ENCODE measurements at regions not wholly inside any gene's neighbourhood (a gene's known extent, or its start where the extent isn't known, plus 50 kb on each side); places are given as distances from the start of the nearest gene placed in this dataset.

DNA sequence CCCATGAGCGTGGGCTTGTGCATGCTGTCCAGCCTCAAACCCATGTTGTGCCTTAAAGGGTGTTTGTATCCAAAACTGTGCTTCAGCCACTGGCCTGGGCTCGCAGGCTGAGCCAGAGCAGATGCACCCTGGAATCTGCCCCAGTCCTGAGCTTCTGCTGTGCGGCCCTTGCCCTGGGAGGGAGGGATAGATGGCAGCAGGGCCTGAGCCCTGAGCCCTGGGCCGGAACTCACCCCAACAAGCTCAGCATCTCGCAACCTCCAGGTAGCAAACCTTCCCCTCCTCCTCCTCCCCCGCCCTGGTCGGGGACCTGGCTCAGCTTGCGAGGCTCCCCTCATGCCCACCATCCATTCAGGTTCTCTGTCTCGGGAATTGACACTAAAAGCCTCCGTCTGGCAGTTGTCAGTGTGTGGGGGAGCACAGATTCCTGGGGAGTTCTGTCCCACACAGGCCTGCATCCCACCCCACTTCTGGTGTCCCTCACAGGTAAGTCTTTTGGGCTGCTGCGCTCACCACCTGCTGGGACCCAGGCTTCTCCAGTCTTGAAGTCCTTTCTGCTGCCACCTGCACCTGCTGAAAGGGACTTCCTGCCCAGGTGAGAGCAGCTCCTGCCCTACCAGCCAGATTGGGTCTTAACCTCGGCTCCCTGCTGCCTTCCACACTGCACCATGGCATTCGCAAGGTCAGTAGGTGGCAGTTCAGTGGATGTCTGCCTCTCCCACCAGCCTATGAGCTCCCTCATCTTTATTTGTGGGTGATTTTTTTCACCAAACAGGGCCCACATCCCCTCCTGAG lies 55.2 kb upstream of the OLFM1 start:
- TF ChIP-seq, protein P1, sequence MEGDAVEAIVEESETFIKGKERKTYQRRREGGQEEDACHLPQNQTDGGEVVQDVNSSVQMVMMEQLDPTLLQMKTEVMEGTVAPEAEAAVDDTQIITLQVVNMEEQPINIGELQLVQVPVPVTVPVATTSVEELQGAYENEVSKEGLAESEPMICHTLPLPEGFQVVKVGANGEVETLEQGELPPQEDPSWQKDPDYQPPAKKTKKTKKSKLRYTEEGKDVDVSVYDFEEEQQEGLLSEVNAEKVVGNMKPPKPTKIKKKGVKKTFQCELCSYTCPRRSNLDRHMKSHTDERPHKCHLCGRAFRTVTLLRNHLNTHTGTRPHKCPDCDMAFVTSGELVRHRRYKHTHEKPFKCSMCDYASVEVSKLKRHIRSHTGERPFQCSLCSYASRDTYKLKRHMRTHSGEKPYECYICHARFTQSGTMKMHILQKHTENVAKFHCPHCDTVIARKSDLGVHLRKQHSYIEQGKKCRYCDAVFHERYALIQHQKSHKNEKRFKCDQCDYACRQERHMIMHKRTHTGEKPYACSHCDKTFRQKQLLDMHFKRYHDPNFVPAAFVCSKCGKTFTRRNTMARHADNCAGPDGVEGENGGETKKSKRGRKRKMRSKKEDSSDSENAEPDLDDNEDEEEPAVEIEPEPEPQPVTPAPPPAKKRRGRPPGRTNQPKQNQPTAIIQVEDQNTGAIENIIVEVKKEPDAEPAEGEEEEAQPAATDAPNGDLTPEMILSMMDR (IDR thresholded peaks at IDR 0.05; ENCODE audit: control extremely low read depth, extremely low read depth, low read depth, missing control alignments): no peak
- CTCF ChIA-PET: interaction anchor here (1.0 kb wide), 1 partner anchor 10 kb away, joined by 3 read pairs; no protein-coding TSS in a partner anchor
- POLR2A ChIA-PET: no interaction called here
- no peak for DNase-seq (ENCODE audit: extremely low spot score)

DNA sequence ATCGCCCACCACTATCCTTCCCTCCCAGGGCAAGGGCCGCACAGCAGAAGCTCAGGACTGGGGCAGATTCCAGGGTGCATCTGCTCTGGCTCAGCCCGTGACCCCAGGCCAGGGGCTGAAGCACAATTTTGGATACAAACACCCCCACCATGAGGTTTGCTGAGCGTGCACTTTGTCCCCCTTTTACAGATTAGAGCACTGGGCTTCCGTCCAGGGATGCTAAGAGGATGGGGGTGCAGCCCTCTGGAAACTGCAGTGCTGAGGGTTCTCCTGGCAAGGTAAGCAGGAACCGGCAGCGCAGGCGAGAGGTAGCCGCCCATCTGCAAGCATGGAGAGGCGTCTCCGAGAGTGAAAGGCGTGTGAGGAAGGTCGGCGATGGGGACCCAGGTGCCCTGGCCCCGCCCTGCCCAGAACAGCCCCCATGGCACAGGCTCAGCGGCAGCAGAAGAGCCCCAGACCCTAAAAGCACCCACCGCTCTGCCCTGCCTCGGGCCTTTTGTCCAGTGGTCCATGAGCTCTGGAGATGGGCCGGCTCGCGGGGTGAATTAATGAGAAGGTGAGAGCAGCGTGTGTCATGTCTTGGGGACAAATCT lies 54.5 kb upstream of the OLFM1 start:
- ChIA-PET POLR2A (no interaction called here), CTCF (interaction anchor here (1.0 kb wide), 1 partner anchor 9 kb away, joined by 3 read pairs; no protein-coding TSS in a partner anchor)
- DNase-seq (ENCODE audit: extremely low spot score): no peak
- TF ChIP-seq, protein P1 (IDR thresholded peaks at IDR 0.05; ENCODE audit: control extremely low read depth, extremely low read depth, low read depth, missing control alignments): no peak

DNA sequence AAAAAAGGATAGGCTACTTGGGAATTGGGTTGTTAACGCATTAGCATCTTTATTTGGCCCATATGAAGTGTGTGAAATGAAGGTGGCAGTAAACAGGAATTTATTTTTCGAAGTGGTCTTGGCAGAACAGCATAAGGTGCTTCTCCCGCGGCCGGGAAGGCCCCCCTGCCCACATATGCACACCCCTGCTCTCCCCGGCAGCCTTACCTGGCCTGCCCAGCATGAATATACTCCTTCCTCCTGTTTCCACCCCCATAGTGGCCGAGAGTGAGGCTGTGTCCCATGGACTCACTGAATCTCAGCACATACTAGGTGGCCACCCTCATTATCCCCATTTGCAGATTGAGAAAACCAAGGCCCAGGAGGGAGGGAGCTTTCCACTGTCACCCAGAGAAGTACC lies 54.0 kb upstream of the OLFM1 start:
- ChIA-PET POLR2A (no interaction called here), CTCF (no interaction called here)
- TF ChIP-seq, protein P1 (IDR thresholded peaks at IDR 0.05; ENCODE audit: control extremely low read depth, extremely low read depth, low read depth, missing control alignments): no peak
- no peak for DNase-seq (ENCODE audit: extremely low spot score)

DNA sequence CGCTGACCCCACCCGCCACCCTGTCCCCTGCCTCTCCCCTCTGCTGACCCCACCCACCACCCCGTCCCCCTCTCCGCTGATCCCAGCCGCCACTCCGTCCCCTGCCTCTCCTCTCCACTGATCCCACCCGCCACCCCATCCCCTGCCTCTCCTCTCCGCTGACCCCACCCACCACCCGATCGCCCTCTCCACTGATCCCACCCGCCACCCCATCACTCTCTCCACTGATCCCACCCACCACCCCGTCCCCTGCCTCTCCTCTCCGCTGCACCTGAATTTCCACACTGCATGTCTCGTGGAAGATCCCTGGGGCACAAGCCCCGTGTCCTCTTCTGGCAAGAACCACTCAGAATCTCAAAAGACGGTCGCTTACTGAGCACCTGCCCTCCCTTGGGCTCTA lies 53.4 kb upstream of the OLFM1 start:
- ChIA-PET POLR2A (no interaction called here), CTCF (no interaction called here)
- DNase-seq (ENCODE audit: extremely low spot score): no peak
- TF ChIP-seq, protein P1 (IDR thresholded peaks at IDR 0.05; ENCODE audit: control extremely low read depth, extremely low read depth, low read depth, missing control alignments): no peak

DNA sequence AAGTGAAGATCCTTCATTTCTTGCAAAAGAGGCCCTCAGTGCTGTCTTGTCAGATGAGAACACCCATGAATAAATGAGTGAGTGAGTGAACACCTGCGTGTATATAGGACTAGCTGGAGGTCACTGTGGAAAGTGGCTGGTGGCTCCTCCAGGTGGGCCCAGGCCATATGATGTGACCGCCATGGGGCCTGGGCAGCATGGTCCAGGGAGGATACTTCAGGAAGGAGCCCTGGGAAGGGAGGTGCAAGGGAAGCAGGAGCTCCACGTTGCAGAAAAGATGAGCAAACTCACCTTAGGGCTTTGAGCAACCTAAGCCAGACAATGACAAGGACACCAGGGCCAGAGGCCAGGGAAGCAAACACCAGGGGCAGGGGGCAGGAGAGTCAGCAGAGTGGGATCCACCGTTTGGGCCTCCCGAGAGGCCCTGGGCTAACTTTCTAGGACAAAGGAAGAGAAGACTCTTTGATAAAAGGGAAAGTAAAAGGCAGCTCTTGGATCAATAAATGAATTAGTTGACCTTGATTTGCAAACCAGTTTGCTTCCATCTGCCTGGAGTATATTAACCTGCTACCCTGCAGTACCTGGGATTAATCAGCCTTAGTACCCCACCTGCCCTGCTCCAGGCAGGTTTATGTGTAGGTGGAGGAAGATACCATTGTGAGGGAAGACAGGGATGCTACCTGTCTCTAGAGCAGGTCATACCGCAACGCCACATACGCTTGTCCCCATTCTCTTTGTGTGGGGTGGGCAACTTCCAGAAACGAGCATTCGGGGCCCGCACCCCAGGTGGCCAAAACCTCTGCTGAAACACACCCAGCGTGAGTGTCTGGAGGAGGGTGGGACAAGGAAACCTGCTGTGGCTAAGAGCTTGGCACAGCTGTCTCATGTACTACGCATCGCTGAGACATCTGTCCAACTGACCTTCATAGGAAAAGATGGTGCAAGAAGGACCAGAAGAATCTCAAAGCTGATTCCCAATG lies 51.4 kb upstream of the OLFM1 start:
- CTCF ChIA-PET: no interaction called here
- no peak for DNase-seq (ENCODE audit: extremely low spot score)
- TF ChIP-seq, protein P1 (IDR thresholded peaks at IDR 0.05; ENCODE audit: control extremely low read depth, extremely low read depth, low read depth, missing control alignments): no peak
- POLR2A ChIA-PET: no interaction called here

DNA sequence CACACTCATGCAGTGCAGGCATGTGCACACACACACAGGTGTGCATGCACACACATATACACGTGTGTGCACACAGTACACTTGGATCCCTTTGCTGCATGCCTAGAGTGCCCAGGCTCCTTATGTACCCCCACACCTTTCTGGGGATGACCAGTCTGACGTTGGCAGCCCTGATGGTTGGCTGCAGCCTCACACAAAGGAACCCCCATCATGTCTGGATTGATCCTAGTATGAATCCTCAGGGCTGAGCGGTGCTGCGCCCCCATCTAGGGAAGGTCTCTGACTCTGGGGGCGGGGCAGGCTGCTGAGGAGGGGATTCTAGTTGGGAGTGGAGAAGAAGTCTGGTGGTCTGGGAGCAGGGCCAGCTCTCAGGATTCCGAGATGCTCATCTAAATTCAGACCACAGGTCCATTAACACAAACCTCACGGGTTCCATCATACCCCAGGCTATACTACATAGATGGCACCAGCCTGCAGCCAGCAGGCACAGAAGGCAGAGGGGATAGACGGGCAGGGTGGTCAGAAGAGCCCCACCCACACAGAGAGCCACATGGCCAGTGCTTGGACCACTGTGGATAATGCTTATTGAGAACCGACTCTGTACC lies 50.5 kb upstream of the OLFM1 start:
- TF ChIP-seq, protein P1 (IDR thresholded peaks at IDR 0.05; ENCODE audit: control extremely low read depth, extremely low read depth, low read depth, missing control alignments): no peak

More for the DNA sequence above, 50.5 kb upstream of the OLFM1 start:
- ChIA-PET CTCF (no interaction called here), POLR2A (no interaction called here)
- no peak for DNase-seq (ENCODE audit: extremely low spot score)
